Thoracic aorta (tissue), 2 donors: ENCODE measurements at regions not wholly inside any gene's neighbourhood (a gene's known extent, or its start where the extent isn't known, plus 50 kb on each side); places are given as distances from the start of the nearest gene placed in this dataset.

ENCODE experiments used
- ATAC-seq: fragments of 150-250 bp; one replicate; pipeline ENCODE4 v1.8.0; 2017; ENCODE audit warnings: low read depth; ENCODE audit not compliant: insufficient number of reproducible peaks, low FRiP score
- DNase-seq: peaks from one replicate; pipeline ENCODE4 v3.0.0-alpha.2; 2020; ENCODE audit warnings: low spot score
- H3K27ac ChIP-seq, 2 donors: fragments of 200-600 bp; sonication (generic); 1 replicate in 1 of 2; 2 replicates in 1 of 2; pipeline ENCODE4 v1.5.1; 2016; ENCODE audit warnings: mild to moderate bottlenecking in 2 of 2, moderate library complexity in 2 of 2
- H3K27me3 ChIP-seq: fragments of 200-600 bp; sonication (generic); replicated peaks from 2 replicates; pipeline ENCODE4 v1.6.0; 2016; ENCODE audit warnings: mild to moderate bottlenecking; ENCODE audit not compliant: insufficient read depth
- H3K36me3 ChIP-seq: fragments of 200-600 bp; sonication (generic); one replicate; pipeline ENCODE4 v1.5.1; 2016
- H3K4me1 ChIP-seq, 2 donors: fragments of 200-600 bp; sonication (generic); 1 replicate in 1 of 2; 2 replicates in 1 of 2; pipeline versions ENCODE4 v1.5.1 to v1.6.0; 2016; ENCODE audit warnings: low read depth in 2 of 2, mild to moderate bottlenecking in 1 of 2; ENCODE audit not compliant: control insufficient read depth in 1 of 2
- H3K4me3 ChIP-seq: fragments of 200-600 bp; sonication (generic); 2 replicates; pipeline ENCODE4 v1.5.1; 2016; ENCODE audit warnings: mild to moderate bottlenecking
- H3K9me3 ChIP-seq: fragments of 200-600 bp; sonication (generic); 2 replicates; pipeline ENCODE4 v1.5.1; 2016
- CTCF ChIP-seq: fragments of 200-600 bp; sonication (generic); IDR thresholded peaks from one replicate; pipeline ENCODE4 v1.5.1; 2019; ENCODE audit warnings: antibody characterized with exemption

DNA sequence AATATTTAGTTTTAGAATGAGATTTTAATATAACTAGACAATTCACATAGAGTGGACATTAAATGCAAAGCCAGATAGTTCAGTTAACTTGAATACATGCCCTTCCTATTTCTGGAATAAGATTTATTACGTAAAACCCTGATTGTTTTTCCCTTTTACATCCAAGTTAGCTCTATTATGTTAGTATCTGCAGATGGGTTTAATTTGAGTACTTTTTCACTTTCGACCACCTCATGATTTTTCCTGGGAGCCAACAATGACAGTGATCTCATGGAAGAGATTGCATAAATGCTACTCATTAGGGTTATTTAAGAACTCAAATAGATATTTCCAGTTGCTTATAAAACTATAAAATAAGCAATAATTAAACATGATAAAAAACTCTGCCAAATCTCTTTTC, 199.4 kb upstream of the PTGFR start:
- H3K4me1 ChIP-seq = no peaks in the 10 kb centered on the region
- no peaks in the 10 kb centered on the region for H3K27me3 ChIP-seq
- DNase-seq = no peak
- no peak overlapping the region for H3K4me3 ChIP-seq
- H3K9me3 ChIP-seq = no peaks in the 10 kb centered on the region
- TF ChIP-seq CTCF = no peak
- H3K36me3 ChIP-seq = no peaks in the 10 kb centered on the region
- no peak for ATAC-seq
- no peak overlapping the region for H3K27ac ChIP-seq

GRCh38 chr1:78291872-78292271, 198.9 kb upstream of the PTGFR start:
- Histone ChIP-seq H3K36me3 (no peaks in the 10 kb centered on the region), H3K27ac (no peak overlapping the region)

DNA sequence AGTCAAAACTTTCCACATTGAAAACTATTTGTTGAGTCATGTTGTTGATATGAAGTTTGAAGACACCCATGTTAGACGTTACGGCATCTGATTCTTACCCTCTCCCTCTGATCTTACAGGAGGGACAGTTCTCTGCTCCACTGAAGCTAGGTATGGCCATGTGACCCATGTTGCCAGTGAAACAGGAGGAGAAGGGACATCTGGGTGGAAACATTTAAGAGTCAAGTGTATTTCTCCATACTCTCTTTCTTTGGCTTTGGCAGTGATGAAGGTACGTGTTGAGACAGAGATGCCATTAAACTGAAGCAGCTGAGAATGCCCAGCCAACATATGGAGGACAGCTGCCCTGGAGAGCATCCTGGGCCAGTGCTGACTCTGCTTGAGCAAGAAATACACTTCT, 198.4 kb upstream of the PTGFR start:
- TF ChIP-seq CTCF = no peak
- no peaks in the 10 kb centered on the region for H3K36me3 ChIP-seq
- no peaks in the 10 kb centered on the region for H3K27me3 ChIP-seq
- H3K27ac ChIP-seq = no peak overlapping the region
- no peaks in the 10 kb centered on the region for H3K9me3 ChIP-seq
- ATAC-seq = no peak
- H3K4me1 ChIP-seq = no peaks in the 10 kb centered on the region
- no peak for DNase-seq
- H3K4me3 ChIP-seq = no peak overlapping the region

More at GRCh38 chr1:78291872-78292271, 198.9 kb upstream of the PTGFR start:
- Histone ChIP-seq H3K27me3 (no peaks in the 10 kb centered on the region), H3K9me3 (no peaks in the 10 kb centered on the region), H3K4me3 (no peak overlapping the region), H3K4me1 (no peaks in the 10 kb centered on the region)
- ATAC-seq (no peak), DNase-seq (no peak)
- no peak for TF ChIP-seq CTCF

GRCh38 chr1:78297836-78298235, 192.9 kb upstream of the PTGFR start:
- Histone ChIP-seq H3K9me3 (no peaks in the 10 kb centered on the region), H3K36me3 (no peaks in the 10 kb centered on the region), H3K4me3 (no peak overlapping the region), H3K27me3 (no peaks in the 10 kb centered on the region), H3K27ac (no peak overlapping the region), H3K4me1 (no peaks in the 10 kb centered on the region)
- no peak for DNase-seq
- TF ChIP-seq CTCF = no peak
- no peak for ATAC-seq

GRCh38 chr1:78298349-78298748, 192.4 kb upstream of the PTGFR start:
- ATAC-seq (no peak), DNase-seq (no peak)
- Histone ChIP-seq H3K4me3 (no peak overlapping the region), H3K27me3 (no peaks in the 10 kb centered on the region), H3K27ac (no peak overlapping the region), H3K36me3 (no peaks in the 10 kb centered on the region), H3K4me1 (no peaks in the 10 kb centered on the region), H3K9me3 (no peaks in the 10 kb centered on the region)
- no peak for TF ChIP-seq CTCF
